HFF-Myc (cell line): ENCODE measurements at regions not wholly inside any gene's neighbourhood (a gene's known extent, or its start where the extent isn't known, plus 50 kb on each side); places are given as distances from the start of the nearest gene placed in this dataset.
"Not testable (repeated sequence)": the region's sequence is repeated elsewhere in the genome, so short reads cannot be mapped to it uniquely, and the experiment has no call there.

Source experiments
- DNase-seq: peaks from one replicate; pipeline ENCODE4 v3.0.0-alpha.2; 2011; ENCODE audit warnings: low read depth; ENCODE audit errors: extremely low read depth
- H3K4me3 ChIP-seq: replicated peaks from 2 replicates; pipeline ENCODE4 v1.5.1; 2011; ENCODE audit warnings: low read depth, mild to moderate bottlenecking, control low read depth, low read length
- CTCF ChIP-seq: IDR thresholded peaks from 2 replicates; pipeline ENCODE4 v1.5.1; 2012; ENCODE audit warnings: mild to moderate bottlenecking, low read depth, low read length, control low read depth; ENCODE audit errors: missing control alignments

GRCh38 chr2:59168766-59169165 is 927.6 kb upstream of the FANCL start:
- no peak for DNase-seq
- H3K4me3 ChIP-seq: no peak overlapping the region
- TF ChIP-seq CTCF: no peak

- no peak for DNase-seq
- TF ChIP-seq CTCF: no peak
- H3K4me3 ChIP-seq: no peak overlapping the region
Observed at GRCh38 chr2:59167514-59167913, 926.4 kb upstream of the FANCL start.

GRCh38 chr2:59157908-59158307 is 916.8 kb upstream of the FANCL start:
- not testable (repeated sequence) for DNase-seq, H3K4me3 ChIP-seq

- no peak for DNase-seq
- H3K4me3 ChIP-seq: no peak overlapping the region
- TF ChIP-seq CTCF: no peak
Observed at GRCh38 chr2:59151805-59152204, 910.7 kb upstream of the FANCL start.

GRCh38 chr2:59150217-59150849 is 909.2 kb upstream of the FANCL start:
- TF ChIP-seq CTCF: no peak
- H3K4me3 ChIP-seq: no peak overlapping the region
- no peak for DNase-seq

- no peak for DNase-seq
- TF ChIP-seq CTCF: no peak
- H3K4me3 ChIP-seq: no peak overlapping the region
Observed at GRCh38 chr2:59149271-59149670, 908.1 kb upstream of the FANCL start.

- no peak for DNase-seq
- no peak overlapping the region for H3K4me3 ChIP-seq
- TF ChIP-seq CTCF: no peak
Observed at GRCh38 chr2:59112258-59112657, 871.1 kb upstream of the FANCL start.
